GM12874 (cell line): ENCODE measurements at regions not wholly inside any gene's neighbourhood (a gene's known extent, or its start where the extent isn't known, plus 50 kb on each side); places are given as distances from the start of the nearest gene placed in this dataset.

ENCODE experiments used
- CTCF ChIP-seq: IDR thresholded peaks from 2 replicates; pipeline ENCODE4 v1.5.1; 2011; ENCODE audit warnings: low read depth, mild to moderate bottlenecking, control low read depth, low read length, moderate library complexity; ENCODE audit not compliant: insufficient read depth

DNA sequence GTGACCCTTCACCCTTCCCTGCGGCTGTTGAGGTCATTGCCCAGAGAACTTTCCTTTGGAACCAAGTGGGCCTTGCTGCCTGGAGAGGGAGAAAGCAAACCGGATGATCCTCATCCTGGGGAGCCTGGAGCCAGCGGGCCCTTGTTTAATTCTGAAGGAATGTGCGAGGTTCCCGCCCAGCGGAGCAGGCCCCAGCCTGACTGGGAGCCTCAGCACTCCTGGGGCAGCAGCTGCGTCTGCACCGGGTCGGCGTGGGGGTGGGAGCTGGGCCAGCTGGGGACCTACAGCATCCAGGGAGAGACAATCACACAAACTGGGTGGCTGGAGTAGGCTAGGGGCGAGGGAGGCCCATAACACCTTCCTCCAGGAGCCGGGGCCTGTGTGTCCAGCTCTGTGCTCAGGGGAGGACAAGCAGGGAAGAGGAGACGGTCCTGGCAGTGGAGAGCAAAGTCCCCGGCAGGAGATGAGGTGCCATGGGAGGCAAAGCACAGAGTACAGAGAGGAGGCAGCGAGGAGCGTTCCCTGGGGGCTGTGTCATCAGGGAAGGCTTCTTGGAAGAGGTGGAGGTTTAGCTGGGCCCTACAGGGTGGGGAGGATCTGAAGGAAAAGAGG is 61.9 kb upstream of the HAAO start:
- TF ChIP-seq CTCF: no peak

DNA sequence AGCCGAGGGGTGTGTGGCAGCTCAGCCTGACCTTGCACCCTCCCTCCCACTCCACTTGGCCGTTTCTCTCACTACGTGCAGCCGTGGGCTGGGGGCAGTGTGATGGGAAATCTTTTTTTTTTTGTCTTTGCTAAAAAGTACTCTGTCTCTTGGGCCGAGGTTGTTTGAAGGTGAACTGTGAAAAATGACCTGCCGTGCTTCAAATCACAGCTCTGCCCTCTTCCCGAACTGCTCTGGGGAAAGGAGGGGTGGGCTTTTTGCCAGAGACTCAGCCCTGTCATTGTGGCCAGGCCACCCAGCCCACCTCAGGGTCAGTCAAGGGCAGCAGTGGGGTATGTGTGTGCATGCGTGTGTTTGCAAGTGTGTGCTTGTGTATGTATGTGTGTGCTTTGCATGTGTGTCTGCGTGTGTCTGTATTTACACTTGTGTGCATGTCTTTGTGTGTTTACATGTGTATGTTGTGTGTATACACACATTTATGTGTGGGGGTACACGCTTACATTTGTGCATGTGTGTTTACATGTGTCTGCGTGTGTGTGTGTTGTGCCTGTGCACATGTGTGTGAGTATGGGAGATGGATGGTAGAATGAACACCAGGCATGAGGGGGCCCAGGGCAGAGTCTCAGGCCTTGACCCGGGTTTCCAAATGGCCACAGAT is 61.3 kb upstream of the HAAO start:
- TF ChIP-seq CTCF: no peak

DNA sequence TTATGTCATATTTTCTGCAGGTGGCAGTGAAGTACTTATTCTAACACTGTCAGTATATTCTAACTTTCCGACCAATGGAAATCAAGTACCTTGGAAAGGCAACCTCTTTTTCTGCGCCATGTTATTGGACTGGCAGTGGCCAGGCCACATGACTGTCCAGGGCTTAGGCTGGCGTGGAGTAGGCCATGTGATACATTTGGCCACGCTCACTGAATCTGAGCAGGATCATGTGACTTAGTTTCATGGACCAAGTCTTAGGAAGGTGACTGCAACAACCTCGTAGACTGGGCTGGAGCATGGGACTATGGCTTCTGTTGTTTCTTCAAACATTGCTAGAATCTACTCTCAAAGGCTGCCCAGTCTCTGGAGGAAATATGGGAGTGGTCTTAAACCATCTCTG is 60.4 kb upstream of the HAAO start:
- no peak for TF ChIP-seq CTCF

- no peak for TF ChIP-seq CTCF
These were observed 59.4 kb upstream of the HAAO start for GRCh38 chr2:42851740-42852250.

GRCh38 chr2:42851186-42851585 is 58.8 kb upstream of the HAAO start:
- TF ChIP-seq CTCF: no peak

DNA sequence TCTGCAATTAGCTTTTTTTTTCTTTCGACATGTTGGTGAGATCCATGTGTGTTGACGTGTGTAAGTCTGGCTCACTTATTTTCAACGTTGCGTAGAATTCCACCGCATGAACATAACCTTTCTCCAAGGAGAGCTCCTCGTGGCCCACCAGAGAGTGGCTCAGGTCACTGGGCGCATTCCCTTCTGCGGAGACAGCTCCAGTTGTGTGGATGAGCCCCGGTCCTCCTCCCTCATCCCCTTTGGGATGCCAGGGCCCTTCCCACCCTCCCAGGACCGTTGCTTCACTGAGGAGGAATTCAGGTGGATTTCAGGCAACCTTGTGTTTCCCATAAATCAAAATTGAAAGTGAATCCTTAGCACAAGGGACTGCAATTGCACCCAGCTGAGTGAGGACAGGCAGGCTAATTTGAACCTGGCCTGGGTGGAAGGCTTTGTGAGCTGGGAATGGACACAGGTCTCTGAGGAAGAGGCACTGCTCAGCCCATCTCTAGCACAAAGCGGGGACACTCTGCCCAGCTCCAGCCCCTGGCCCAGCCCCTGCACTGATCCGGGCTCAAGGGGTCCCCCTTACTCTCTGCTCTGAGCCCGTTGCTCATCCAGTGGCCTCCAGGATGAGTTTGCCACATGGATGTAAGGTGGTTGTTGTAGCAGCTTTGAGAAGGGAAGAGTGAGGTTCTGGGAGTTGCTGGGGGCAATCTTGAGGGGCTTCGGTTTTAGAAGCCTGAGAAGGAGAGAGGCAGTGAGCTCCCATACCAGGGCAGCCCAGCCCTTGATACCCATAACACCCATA is 57.8 kb upstream of the HAAO start:
- TF ChIP-seq CTCF: no peak

DNA sequence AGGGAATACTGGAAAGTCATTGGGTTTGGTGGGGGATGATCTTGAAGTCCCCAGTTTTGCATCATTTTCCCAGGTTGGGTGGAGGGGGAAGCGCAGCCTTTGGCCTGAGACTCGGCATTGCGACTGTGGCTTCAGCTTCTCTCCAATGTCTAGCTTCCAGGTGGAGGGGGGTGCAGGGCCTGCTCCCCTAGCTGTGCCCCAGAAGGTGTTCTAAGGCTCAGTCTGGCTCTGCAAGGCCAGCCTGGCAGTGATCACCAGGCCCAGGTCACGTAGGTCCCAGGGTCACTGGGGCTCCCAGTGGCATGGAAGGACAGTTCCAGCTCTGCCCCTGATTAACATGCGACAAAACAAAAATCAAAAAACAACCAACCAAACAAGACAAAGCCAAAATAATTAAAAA is 56.9 kb upstream of the HAAO start:
- TF ChIP-seq CTCF: no peak
